ENCODE measurements at regions not wholly inside any gene's neighbourhood (a gene's known extent, or its start where the extent isn't known, plus 50 kb on each side); places are given as distances from the start of the nearest gene placed in this dataset.

DNA sequence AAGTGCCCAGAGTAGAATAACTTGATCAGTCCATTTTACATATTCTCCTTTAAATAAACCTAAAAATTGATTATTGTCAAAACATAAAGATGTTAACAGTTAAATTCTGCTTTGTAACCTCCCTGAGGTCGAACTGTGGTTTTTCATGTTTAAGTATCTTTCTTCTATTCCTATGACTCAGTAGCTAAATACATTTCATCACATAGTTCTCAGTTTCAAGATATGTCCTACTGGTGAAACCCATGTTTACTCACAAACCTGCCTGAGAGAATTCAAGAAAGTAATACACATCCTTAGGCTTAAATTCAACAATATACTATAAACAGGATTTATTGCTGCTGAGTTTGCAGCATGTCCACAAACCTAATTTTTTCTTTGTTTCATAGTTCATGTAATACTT, 692.9 kb downstream of the ZPLD1 start:
- TF ChIP-seq POLR2A (IDR thresholded peaks at IDR 0.05), result no peak
- TF ChIP-seq, protein P1, sequence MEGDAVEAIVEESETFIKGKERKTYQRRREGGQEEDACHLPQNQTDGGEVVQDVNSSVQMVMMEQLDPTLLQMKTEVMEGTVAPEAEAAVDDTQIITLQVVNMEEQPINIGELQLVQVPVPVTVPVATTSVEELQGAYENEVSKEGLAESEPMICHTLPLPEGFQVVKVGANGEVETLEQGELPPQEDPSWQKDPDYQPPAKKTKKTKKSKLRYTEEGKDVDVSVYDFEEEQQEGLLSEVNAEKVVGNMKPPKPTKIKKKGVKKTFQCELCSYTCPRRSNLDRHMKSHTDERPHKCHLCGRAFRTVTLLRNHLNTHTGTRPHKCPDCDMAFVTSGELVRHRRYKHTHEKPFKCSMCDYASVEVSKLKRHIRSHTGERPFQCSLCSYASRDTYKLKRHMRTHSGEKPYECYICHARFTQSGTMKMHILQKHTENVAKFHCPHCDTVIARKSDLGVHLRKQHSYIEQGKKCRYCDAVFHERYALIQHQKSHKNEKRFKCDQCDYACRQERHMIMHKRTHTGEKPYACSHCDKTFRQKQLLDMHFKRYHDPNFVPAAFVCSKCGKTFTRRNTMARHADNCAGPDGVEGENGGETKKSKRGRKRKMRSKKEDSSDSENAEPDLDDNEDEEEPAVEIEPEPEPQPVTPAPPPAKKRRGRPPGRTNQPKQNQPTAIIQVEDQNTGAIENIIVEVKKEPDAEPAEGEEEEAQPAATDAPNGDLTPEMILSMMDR (IDR thresholded peaks at IDR 0.05), result no peak
